ENCODE measurements at regions not wholly inside any gene's neighbourhood (a gene's known extent, or its start where the extent isn't known, plus 50 kb on each side); places are given as distances from the start of the nearest gene placed in this dataset.
"Not testable (repeated sequence)": the region's sequence is repeated elsewhere in the genome, so short reads cannot be mapped to it uniquely, and the experiment has no call there.

DNA sequence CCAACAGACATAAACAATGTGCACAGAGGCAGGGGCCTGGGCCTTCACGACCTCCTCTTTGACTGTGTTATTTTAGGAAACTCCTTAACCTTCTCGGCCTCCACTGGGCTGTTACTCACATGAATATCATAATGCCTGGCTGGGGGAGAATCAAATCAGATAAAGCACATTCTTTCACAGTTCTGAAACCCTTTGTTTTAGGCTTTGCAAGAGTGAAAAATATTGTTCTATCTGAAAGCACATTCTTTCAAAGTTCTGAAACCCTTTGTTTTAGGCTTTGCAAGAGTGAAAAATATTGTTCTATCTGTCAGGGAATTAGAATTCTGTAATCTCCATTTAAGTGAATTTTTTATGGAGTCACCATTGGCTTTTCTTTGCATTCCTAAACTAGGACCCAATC, 50.7 kb upstream of the SYNDIG1 start:
- H3K27ac ChIP-seq (ENCODE audit: low read length) = no peak overlapping the region
- DNase-seq = no peak
- H3K9me3 ChIP-seq = no peaks in the 10 kb centered on the region
- H3K4me3 Mint-ChIP-seq = no peak overlapping the region
- no peaks in the 10 kb centered on the region for H3K36me3 Mint-ChIP-seq
- ChIA-PET CTCF (no interaction called here), POLR2A (no interaction called here)
- 67% methylated on average over 1 of the region's 2 CpGs for WGBS (ENCODE audit: insufficient coverage)
- no peak overlapping the region for H3K27ac Mint-ChIP-seq
- peaks cover 0 to 4% of the 10 kb centered on the region in 2 experiments for H3K27me3 ChIP-seq (replicated peaks in 1 of 2; ENCODE audit: control insufficient read depth in 2 of 2, extremely low read depth in 1 of 2, insufficient read depth in 2 of 2, low read length in 1 of 2)
- H3K4me1 Mint-ChIP-seq = no peaks in the 10 kb centered on the region
- no peaks in the 10 kb centered on the region for H3K27me3 Mint-ChIP-seq
- ATAC-seq (replicated peaks in 1 of 4) = no peak
- peaks cover 8 to 24% (median 16%) of the 10 kb centered on the region in 3 donors for H3K9me3 Mint-ChIP-seq
- H3K4me3 ChIP-seq (ENCODE audit: control insufficient read depth in 1 of 2, extremely low read depth in 1 of 2, low read length in 1 of 2) = no peak overlapping the region
- no peaks in the 10 kb centered on the region for H3K36me3 ChIP-seq (ENCODE audit: control insufficient read depth in 2 of 2, extremely low read depth in 1 of 2, insufficient read depth in 1 of 2, low read length in 1 of 2)
- no peaks in the 10 kb centered on the region for H3K4me1 ChIP-seq (ENCODE audit: control insufficient read depth in 1 of 2, extremely low read depth in 1 of 2, insufficient read depth in 2 of 2, low read length in 2 of 2)

DNA sequence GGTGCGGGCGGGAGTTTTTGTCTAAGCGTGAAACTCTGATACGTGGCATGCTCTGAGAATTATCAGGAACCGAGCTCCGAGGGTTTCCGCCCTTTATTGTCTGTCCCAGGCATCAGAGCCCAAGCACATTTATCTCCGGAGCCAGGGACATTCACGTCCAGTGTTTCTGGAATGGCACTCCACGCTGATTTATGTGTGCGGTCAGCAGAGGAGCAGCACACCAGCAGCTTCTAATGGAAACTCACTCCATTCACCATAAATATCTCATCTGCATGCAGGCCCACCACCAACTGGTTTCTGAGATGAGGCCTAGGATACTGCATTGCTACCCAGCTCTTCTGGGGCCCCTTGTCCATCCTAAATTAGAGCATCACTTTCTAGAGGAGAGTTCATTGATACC, 51.9 kb upstream of the SYNDIG1 start:
- Histone ChIP-seq H3K9me3 (no peaks in the 10 kb centered on the region), H3K4me3 (ENCODE audit: control insufficient read depth in 1 of 2, extremely low read depth in 1 of 2, low read length in 1 of 2) (no peak overlapping the region), H3K36me3 (ENCODE audit: control insufficient read depth in 2 of 2, extremely low read depth in 1 of 2, insufficient read depth in 1 of 2, low read length in 1 of 2) (no peaks in the 10 kb centered on the region), H3K27ac (ENCODE audit: low read length) (no peak overlapping the region), H3K4me1 (ENCODE audit: control insufficient read depth in 1 of 2, extremely low read depth in 1 of 2, insufficient read depth in 2 of 2, low read length in 2 of 2) (no peaks in the 10 kb centered on the region), H3K27me3 (replicated peaks in 1 of 2; ENCODE audit: control insufficient read depth in 2 of 2, extremely low read depth in 1 of 2, insufficient read depth in 2 of 2, low read length in 1 of 2) (peaks cover 0 to 4% of the 10 kb centered on the region in 2 experiments)
- whole genome bisulfite sequencing (ENCODE audit: insufficient coverage) = 87% methylated on average over 10 of the region's 11 CpGs
- no peaks in the 10 kb centered on the region for H3K27me3 Mint-ChIP-seq
- CTCF ChIA-PET = no interaction called here
- H3K27ac Mint-ChIP-seq = no peak overlapping the region
- no peaks in the 10 kb centered on the region for H3K36me3 Mint-ChIP-seq
- H3K9me3 Mint-ChIP-seq = peaks cover 8 to 24% (median 16%) of the 10 kb centered on the region in 3 donors
- ATAC-seq (replicated peaks in 1 of 4) (no peak), DNase-seq (no peak)
- POLR2A ChIA-PET = no interaction called here
- no peak overlapping the region for H3K4me3 Mint-ChIP-seq
- H3K4me1 Mint-ChIP-seq = no peaks in the 10 kb centered on the region

DNA sequence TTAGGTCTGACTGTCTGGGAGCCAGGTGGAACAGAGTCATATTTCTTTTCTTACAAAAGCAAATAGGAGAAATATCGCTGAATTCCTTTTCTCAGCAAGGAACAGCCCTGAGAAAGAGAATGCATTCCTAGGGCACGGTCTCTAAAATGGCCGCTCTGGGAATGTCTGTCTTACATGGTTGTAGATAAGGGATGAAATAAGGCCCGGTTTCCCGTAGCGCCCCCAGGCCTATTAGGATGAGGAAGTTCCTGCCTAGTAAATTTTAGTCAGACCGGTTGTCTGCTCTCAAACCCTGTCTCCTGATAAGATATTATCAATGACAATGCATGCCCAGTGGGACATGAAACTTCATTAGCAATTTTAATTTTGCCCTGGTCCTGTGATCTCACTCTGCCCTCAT, 54.0 kb upstream of the SYNDIG1 start:
- H3K36me3 Mint-ChIP-seq; ATAC-seq (replicated peaks in 1 of 4); H3K4me1 Mint-ChIP-seq; H3K4me3 Mint-ChIP-seq; CTCF ChIA-PET; H3K27ac Mint-ChIP-seq; POLR2A ChIA-PET; H3K9me3 ChIP-seq; H3K27me3 Mint-ChIP-seq; H3K4me1 ChIP-seq (ENCODE audit: control insufficient read depth in 1 of 2, extremely low read depth in 1 of 2, insufficient read depth in 2 of 2, low read length in 2 of 2); H3K4me3 ChIP-seq (ENCODE audit: control insufficient read depth in 1 of 2, extremely low read depth in 1 of 2, low read length in 1 of 2); H3K36me3 ChIP-seq (ENCODE audit: control insufficient read depth in 2 of 2, extremely low read depth in 1 of 2, insufficient read depth in 1 of 2, low read length in 1 of 2); DNase-seq; H3K27ac ChIP-seq (ENCODE audit: low read length): not testable (repeated sequence)
- H3K27me3 ChIP-seq (replicated peaks in 1 of 2; ENCODE audit: control insufficient read depth in 2 of 2, extremely low read depth in 1 of 2, insufficient read depth in 2 of 2, low read length in 1 of 2) = peaks cover 0 to 12% of the 10 kb centered on the region in 2 experiments
- 100% methylated on average over 2 of the region's 7 CpGs for WGBS (ENCODE audit: insufficient coverage)
- H3K9me3 Mint-ChIP-seq = peaks cover 8 to 24% (median 16%) of the 10 kb centered on the region in 3 donors

DNA sequence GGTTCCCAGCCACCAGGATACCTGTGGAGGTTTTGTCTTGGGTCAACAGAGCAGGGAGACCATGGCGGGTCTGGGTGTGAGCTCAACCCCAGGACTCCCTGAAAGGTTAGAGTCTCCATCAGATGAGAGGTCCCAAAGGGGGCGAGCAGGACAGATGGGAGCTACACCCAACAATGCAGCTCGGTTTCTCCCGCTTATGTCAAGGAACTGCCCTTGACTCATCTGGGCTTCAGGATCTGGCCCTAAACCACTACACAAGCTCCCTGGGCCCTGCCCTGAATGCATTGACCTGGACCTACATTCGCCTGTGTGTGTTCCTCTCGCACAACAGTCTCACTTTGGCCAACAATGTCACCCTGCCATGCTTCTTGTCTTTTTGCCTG, 57.6 kb upstream of the SYNDIG1 start:
- no peak for ATAC-seq (replicated peaks in 1 of 4)
- Histone ChIP-seq H3K27me3 (replicated peaks in 1 of 2; ENCODE audit: control insufficient read depth in 2 of 2, extremely low read depth in 1 of 2, insufficient read depth in 2 of 2, low read length in 1 of 2) (peaks cover 0 to 9% of the 10 kb centered on the region in 2 experiments), H3K36me3 (ENCODE audit: control insufficient read depth in 2 of 2, extremely low read depth in 1 of 2, insufficient read depth in 1 of 2, low read length in 1 of 2) (no peaks in the 10 kb centered on the region), H3K4me1 (ENCODE audit: control insufficient read depth in 1 of 2, extremely low read depth in 1 of 2, insufficient read depth in 2 of 2, low read length in 2 of 2) (peaks cover 4 to 8% of the 10 kb centered on the region in 2 experiments), H3K9me3 (no peaks in the 10 kb centered on the region), H3K4me3 (ENCODE audit: control insufficient read depth in 1 of 2, extremely low read depth in 1 of 2, low read length in 1 of 2) (no peak overlapping the region), H3K27ac (ENCODE audit: low read length) (no peak overlapping the region)
- DNase-seq = no peak
- ChIA-PET POLR2A (no interaction called here), CTCF (no interaction called here)
- 86% methylated on average over 6 of the region's 6 CpGs for WGBS (ENCODE audit: insufficient coverage)
- H3K27me3 Mint-ChIP-seq = no peaks in the 10 kb centered on the region
- no peak overlapping the region for H3K27ac Mint-ChIP-seq
- peaks cover 8 to 18% (median 11%) of the 10 kb centered on the region in 3 donors for H3K4me1 Mint-ChIP-seq
- peaks cover 6 to 26% (median 16%) of the 10 kb centered on the region in 3 donors for H3K9me3 Mint-ChIP-seq
- no peak overlapping the region for H3K4me3 Mint-ChIP-seq
- no peaks in the 10 kb centered on the region for H3K36me3 Mint-ChIP-seq

DNA sequence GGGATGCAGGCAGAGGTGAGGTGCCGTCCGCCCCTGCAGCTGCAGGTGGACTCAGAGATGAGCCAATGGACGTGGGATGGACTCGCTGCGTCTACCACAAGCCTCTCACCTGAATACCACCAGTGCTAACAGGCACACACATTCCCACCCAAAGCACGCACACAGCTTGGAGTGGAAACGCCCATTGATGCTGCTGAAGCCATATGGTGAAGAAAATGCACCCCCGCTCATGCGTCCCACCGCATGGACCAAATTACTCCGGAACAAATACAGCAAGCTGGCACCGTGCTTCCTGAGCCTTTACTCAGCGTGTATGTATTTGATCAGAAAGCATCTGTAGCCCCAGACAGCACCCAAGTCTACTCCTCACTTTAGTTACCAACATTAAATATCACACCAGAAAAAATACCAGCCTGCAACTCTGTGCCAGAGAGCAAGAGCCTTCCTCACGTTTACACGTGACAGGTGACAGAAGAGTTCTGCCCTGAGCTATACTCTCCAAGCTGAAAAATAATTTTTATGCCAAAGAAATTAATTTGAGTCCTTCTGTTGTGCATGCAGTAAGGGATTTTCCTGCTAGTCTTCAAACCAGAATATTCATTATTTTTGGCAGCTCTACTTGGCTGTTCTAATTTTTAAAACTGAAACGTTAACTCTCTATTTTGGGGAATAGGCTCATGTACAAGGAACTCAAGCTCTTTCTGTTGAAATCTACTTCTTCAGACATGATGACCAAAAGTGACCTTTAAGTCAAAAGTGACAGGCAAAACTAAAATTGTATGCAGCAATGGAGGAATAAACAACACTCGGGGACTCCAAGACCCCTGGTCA, 58.2 kb upstream of the SYNDIG1 start:
- Mint-ChIP-seq H3K27me3 (no peaks in the 10 kb centered on the region), H3K4me3 (no peak overlapping the region), H3K27ac (no peak overlapping the region), H3K9me3 (peaks cover 0 to 21% (median 14%) of the 10 kb centered on the region in 3 donors), H3K4me1 (peaks cover 14 to 24% (median 17%) of the 10 kb centered on the region in 3 donors), H3K36me3 (no peaks in the 10 kb centered on the region)
- Histone ChIP-seq H3K36me3 (ENCODE audit: control insufficient read depth in 2 of 2, extremely low read depth in 1 of 2, insufficient read depth in 1 of 2, low read length in 1 of 2) (no peaks in the 10 kb centered on the region), H3K4me1 (ENCODE audit: control insufficient read depth in 1 of 2, extremely low read depth in 1 of 2, insufficient read depth in 2 of 2, low read length in 2 of 2) (peaks cover 6 to 13% of the 10 kb centered on the region in 2 experiments), H3K27ac (ENCODE audit: low read length) (no peak overlapping the region), H3K27me3 (replicated peaks in 1 of 2; ENCODE audit: control insufficient read depth in 2 of 2, extremely low read depth in 1 of 2, insufficient read depth in 2 of 2, low read length in 1 of 2) (peaks cover 0 to 9% of the 10 kb centered on the region in 2 experiments), H3K9me3 (no peaks in the 10 kb centered on the region), H3K4me3 (ENCODE audit: control insufficient read depth in 1 of 2, extremely low read depth in 1 of 2, low read length in 1 of 2) (no peak overlapping the region)
- ATAC-seq (replicated peaks in 1 of 4) (no peak), DNase-seq (no peak)
- 79% methylated on average over 15 of the region's 17 CpGs for WGBS (ENCODE audit: insufficient coverage)
- POLR2A ChIA-PET = no interaction called here
- CTCF ChIA-PET = no interaction called here

DNA sequence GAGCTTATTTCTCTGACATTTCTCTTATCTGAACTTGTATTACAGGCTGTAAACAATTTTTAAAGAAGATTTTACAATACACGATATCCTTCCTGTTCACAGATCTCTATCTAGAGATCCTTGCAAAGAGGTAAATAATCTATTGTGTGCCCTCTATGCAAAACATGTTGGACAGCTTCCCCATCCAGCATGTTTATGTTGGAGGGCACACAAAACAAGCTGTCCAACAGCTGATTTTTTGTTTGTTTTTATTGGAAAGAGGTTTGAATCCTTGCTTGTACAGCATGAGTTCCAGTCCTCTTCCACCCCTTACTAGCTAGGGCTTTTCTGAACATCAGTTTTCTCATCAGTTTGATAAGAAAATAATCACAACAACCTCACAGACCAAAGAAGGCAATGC, 62.3 kb upstream of the SYNDIG1 start:
- DNase-seq = no peak
- ChIA-PET CTCF (no interaction called here), POLR2A (no interaction called here)
- no CpG with 5 or more reads among the region's 1 CpG for WGBS (ENCODE audit: insufficient coverage)
- H3K4me3 Mint-ChIP-seq = peak overlapping the region in 1 of 3 donors; percentile 50
- H3K9me3 Mint-ChIP-seq = peaks cover 0 to 4% (median 0%) of the 10 kb centered on the region in 3 donors
- H3K4me1 Mint-ChIP-seq = peaks cover 20 to 31% (median 24%) of the 10 kb centered on the region in 3 donors
- Histone ChIP-seq H3K27me3 (replicated peaks in 1 of 2; ENCODE audit: control insufficient read depth in 2 of 2, extremely low read depth in 1 of 2, insufficient read depth in 2 of 2, low read length in 1 of 2) (peaks cover 0 to 7% of the 10 kb centered on the region in 2 experiments), H3K27ac (ENCODE audit: low read length) (no peak overlapping the region), H3K9me3 (no peaks in the 10 kb centered on the region), H3K4me1 (ENCODE audit: control insufficient read depth in 1 of 2, extremely low read depth in 1 of 2, insufficient read depth in 2 of 2, low read length in 2 of 2) (peaks cover 6 to 19% of the 10 kb centered on the region in 2 experiments), H3K4me3 (ENCODE audit: control insufficient read depth in 1 of 2, extremely low read depth in 1 of 2, low read length in 1 of 2) (no peak overlapping the region), H3K36me3 (ENCODE audit: control insufficient read depth in 2 of 2, extremely low read depth in 1 of 2, insufficient read depth in 1 of 2, low read length in 1 of 2) (no peaks in the 10 kb centered on the region)
- H3K27me3 Mint-ChIP-seq = no peaks in the 10 kb centered on the region
- no peaks in the 10 kb centered on the region for H3K36me3 Mint-ChIP-seq
- peak overlapping the region; percentile 81 to 87 for H3K27ac Mint-ChIP-seq
- ATAC-seq (replicated peaks in 1 of 4) = no peak
